Coronary artery (tissue), 2 donors: ENCODE measurements at regions not wholly inside any gene's neighbourhood (a gene's known extent, or its start where the extent isn't known, plus 50 kb on each side); places are given as distances from the start of the nearest gene placed in this dataset.

Experiments used
- DNase-seq: peaks from one replicate; pipeline ENCODE4 v3.0.0-alpha.2; 2017; ENCODE audit warnings: low spot score
- H3K27ac ChIP-seq, 2 donors: fragments of 200-600 bp; sonication (generic); one replicate each; pipeline ENCODE4 v1.5.1; 2016 to 2019
- H3K4me3 ChIP-seq: fragments of 200-600 bp; sonication (generic); 2 replicates; pipeline ENCODE4 v1.5.1; 2016; ENCODE audit warnings: mild to moderate bottlenecking, moderate library complexity
- TF ChIP-seq, protein P1 (sequence below): fragments of 200-600 bp; sonication (generic); IDR thresholded peaks from one replicate; pipeline ENCODE4 v1.5.1; 2019; ENCODE audit warnings: antibody characterized with exemption

DNA sequence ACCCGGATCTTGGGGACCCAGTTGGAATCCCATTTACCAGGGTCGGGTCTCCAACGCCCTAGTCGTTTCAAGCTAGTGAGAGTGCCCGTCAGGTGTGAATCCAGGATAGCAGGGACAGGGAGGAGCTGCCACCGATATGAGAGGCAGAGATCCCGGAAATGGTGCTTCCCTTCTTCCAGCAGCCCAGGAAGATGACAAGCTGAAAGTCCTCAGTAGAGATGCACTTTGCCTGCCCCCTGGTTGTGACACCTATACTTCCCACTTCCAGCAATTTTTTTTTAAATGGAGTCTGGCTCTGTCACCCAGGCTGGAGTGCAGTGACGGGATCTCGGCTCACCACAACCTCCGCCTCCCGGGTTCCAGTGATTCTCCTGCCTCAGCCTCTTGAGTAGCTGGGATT is 503.0 kb downstream of the NTRK3 start:
- H3K27ac ChIP-seq: no peak overlapping the region
- no peak for DNase-seq
- no peak overlapping the region for H3K4me3 ChIP-seq
- TF ChIP-seq, protein P1, sequence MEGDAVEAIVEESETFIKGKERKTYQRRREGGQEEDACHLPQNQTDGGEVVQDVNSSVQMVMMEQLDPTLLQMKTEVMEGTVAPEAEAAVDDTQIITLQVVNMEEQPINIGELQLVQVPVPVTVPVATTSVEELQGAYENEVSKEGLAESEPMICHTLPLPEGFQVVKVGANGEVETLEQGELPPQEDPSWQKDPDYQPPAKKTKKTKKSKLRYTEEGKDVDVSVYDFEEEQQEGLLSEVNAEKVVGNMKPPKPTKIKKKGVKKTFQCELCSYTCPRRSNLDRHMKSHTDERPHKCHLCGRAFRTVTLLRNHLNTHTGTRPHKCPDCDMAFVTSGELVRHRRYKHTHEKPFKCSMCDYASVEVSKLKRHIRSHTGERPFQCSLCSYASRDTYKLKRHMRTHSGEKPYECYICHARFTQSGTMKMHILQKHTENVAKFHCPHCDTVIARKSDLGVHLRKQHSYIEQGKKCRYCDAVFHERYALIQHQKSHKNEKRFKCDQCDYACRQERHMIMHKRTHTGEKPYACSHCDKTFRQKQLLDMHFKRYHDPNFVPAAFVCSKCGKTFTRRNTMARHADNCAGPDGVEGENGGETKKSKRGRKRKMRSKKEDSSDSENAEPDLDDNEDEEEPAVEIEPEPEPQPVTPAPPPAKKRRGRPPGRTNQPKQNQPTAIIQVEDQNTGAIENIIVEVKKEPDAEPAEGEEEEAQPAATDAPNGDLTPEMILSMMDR: no peak

DNA sequence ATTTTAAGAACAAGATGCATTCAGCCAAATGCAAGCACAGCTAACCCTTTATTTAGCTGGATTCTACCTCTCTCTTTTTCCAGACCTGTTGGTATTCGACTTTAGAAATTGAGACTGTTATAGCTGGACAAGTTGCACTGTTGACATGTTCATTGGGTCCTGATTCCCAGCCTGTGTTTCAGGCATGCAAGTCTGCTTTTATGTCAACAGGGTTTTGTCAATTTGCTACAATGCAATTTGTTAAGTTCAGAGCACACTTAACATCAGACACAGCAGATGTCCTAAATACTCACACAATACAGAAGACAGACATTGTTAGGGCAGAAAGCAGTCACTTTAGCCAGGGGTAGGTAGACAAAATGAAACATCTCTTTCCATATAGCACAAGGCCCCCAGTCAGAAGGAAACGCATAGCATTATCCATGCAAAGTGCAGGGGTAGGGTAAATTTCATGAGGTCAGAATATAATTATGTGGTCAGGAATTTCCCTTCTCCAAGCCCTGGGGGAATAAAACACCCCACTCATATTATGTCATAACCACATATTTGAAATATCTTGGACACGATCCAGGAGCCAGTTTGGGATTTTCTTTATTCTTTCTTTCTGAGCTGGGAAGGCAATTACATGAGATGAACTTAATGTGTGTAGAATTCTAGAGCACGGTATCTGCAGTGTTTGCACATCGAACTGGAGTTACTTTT is 504.1 kb downstream of the NTRK3 start:
- no peak for DNase-seq
- TF ChIP-seq, protein P1: no peak
- Histone ChIP-seq H3K4me3 (no peak overlapping the region), H3K27ac (peak overlapping the region in 1 of 2 donors; percentile 20)

DNA sequence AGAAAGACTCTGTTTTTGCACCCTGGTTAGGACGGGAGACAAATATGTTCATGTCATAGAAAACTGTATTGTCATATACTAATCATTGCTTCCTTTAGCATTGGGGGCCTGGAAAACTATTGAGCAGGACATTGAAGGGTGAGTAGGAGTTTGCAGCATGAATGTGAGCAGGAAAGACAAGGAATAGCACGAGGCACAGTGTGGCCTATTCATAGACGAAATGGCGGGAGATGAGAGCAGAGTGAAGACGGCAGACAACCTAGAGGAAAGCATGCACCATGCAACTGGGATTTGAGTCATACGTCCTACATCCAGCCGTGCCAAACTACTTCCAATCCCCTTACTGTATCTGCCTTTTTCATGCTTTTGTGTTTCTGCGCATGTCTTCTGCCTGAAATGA is 508.1 kb downstream of the NTRK3 start:
- Histone ChIP-seq H3K4me3 (no peak overlapping the region), H3K27ac (no peak overlapping the region)
- TF ChIP-seq, protein P1: no peak
- no peak for DNase-seq

DNA sequence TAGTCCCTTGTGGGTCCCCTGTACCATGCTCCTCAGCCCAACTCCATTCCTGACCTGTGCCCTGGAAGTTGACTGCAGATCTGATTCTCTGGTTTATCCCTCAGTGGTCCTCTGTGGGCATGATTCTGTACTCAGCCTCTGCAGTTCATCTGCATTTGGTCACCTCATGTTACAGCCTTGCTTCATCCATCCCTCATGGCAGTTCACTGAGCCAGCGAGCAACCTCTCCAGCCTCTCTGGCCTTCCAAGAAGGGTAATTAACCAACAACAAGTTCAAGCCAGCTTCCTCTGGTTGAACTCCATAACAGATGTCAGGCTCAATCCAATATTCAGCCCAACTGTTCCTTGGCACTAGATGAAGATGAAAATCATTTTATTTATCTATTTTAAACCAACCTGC is 509.5 kb downstream of the NTRK3 start:
- no peak for DNase-seq
- H3K4me3 ChIP-seq: no peak overlapping the region
- TF ChIP-seq, protein P1: no peak
- H3K27ac ChIP-seq: no peak overlapping the region

DNA sequence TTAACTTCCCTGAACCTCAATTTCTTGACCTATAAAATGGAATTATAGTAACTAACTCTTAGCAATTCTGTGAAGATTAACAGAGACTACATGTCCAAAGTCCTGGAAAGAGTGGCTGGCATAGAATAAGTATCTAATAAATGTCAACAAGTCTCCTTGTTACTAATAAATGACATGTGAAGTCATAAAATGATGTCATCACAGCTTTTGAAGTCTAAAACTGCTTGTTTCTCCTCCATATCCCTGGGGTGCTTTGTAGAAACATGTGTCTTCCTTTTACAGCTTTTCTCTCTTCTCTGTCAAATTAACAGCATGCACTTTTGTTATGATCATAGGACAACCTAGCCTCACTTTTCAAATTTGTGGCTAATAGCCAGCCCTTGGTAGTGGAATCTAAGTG is 510.2 kb downstream of the NTRK3 start:
- Histone ChIP-seq H3K27ac (no peak overlapping the region), H3K4me3 (no peak overlapping the region)
- TF ChIP-seq, protein P1: no peak
- DNase-seq: no peak

DNA sequence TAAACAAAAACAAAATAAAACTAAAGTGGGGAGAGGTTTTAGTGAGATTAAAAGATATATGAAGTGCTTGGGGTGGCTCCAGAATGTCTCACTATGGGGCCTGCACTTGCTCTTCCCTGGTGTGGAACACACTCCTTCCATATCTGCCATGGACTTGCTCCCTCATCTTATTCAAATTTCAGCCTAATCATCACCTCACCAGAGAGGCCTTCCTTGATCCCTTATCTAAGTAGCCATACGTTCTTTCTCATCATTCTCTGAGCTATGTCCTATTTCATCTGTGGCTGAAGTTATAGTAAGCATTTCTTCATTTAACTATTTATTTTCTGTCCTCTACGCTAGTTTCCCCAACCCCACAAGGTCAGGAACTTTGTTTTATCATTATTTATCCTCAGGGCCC is 511.7 kb downstream of the NTRK3 start:
- H3K4me3 ChIP-seq: no peak overlapping the region
- DNase-seq: no peak
- TF ChIP-seq, protein P1: no peak
- H3K27ac ChIP-seq: no peak overlapping the region

DNA sequence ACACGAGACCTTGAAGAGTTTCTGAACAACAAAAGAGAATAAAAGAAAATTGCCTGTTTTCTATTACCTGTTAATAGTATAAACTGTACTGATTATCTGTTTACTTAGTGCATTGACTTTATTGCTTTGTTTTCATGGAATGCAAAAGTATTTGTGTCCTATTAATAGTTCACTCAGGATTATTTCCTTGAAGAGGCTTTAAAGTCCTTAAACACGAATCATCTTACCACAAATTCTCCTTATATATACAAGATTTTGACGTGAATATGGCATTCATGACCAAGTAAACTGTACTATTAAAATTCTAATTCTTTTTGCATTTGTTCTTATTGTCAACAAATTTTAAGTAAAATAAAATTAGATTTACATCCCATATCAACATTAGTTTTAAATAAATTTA is 513.0 kb downstream of the NTRK3 start:
- no peak for DNase-seq
- Histone ChIP-seq H3K27ac (no peak overlapping the region), H3K4me3 (no peak overlapping the region)
- TF ChIP-seq, protein P1: no peak
